K562 (cell line): ENCODE measurements at regions not wholly inside any gene's neighbourhood (a gene's known extent, or its start where the extent isn't known, plus 50 kb on each side); places are given as distances from the start of the nearest gene placed in this dataset.

Source experiments
- ATAC-seq: fragments of 200-7000 bp; cut with Tn5 transposase; 3 replicates; pipeline ENCODE4 v1.9.1; 2020; ENCODE audit warnings: moderate library complexity
- BruUV-seq: library from RNA; stranded (reverse); fragments of 400-500 nt; replicated peaks from 2 replicates; lab custom pipeline; 2021; lab: Mats Ljungman, UMichigan
- CTCF ChIA-PET: fragments of 300-600 bp; formaldehyde crosslinking; extraction: SDS; loops from one replicate; lab custom pipeline; 2021; ENCODE audit warnings: low intra/inter-chr PET ratio; lab: Yijun Ruan, JAX
- POLR2A ChIA-PET: fragments of 300-600, 350-650 bp; sonication (Branson Sonifier 250); formaldehyde crosslinking; extraction: SDS; loops from one replicate; lab custom pipeline; 2021; ENCODE audit warnings: antibody characterized with exemption, inconsistent platforms; lab: Yijun Ruan, JAX
- DNase-seq, 4 experiments: peaks; one replicate each; pipeline versions ENCODE4 v3.0.0 to v3.0.0-alpha.2; 2011 to 2018; ENCODE audit warnings: low spot score in 3 of 4, mixed read lengths in 3 of 4; ENCODE audit errors: extremely low read depth in 1 of 4
- FAIRE-seq: peaks from 2 replicates; lab custom pipeline; 2011; peaks lifted over from hg19 to GRCh38; lab: Jason Lieb, UNC
- H2AFZ ChIP-seq: 2 replicates; pipeline ENCODE4 v1.6.0; 2011; ENCODE audit warnings: low read depth, low read length, control low read depth, inconsistent platforms
- H3K27ac ChIP-seq: fragments of 200-600 bp; 3 replicates; pipeline ENCODE4 v1.8.0; 2011; ENCODE audit warnings: low read depth, mild to moderate bottlenecking, control low read depth, inconsistent platforms, low read length, moderate library complexity, mixed read lengths; ENCODE audit errors: extremely low read depth
- H3K27me3 ChIP-seq, 2 experiments: fragments of 300-600 bp in 1 of 2; 2 replicates in 1 of 2; 3 replicates in 1 of 2; pipeline versions ENCODE4 v1.6.0 to v1.8.0; 2011; ENCODE audit warnings: inconsistent platforms in 2 of 2, low read length in 2 of 2, mild to moderate bottlenecking in 1 of 2, mixed read lengths in 1 of 2, moderate library complexity in 1 of 2; ENCODE audit not compliant: control insufficient read depth in 2 of 2, insufficient read depth in 2 of 2
- H3K36me3 ChIP-seq: fragments of 300-600 bp; 3 replicates; pipeline ENCODE4 v1.8.0; 2011; ENCODE audit warnings: mild to moderate bottlenecking, low read length, inconsistent platforms; ENCODE audit not compliant: control insufficient read depth, insufficient read depth
- H3K4me1 ChIP-seq, 2 experiments: fragments of 200-600 bp in 1 of 2; replicated peaks in 1 of 2; 2 replicates in 1 of 2; 3 replicates in 1 of 2; pipeline versions ENCODE4 v1.5.1 to v1.8.0; 2011; ENCODE audit warnings: inconsistent platforms in 2 of 2, low read length in 2 of 2, mild to moderate bottlenecking in 1 of 2, mixed read lengths in 1 of 2, moderate library complexity in 1 of 2; ENCODE audit not compliant: control insufficient read depth in 2 of 2, insufficient read depth in 2 of 2
- H3K4me2 ChIP-seq: 2 replicates; pipeline ENCODE4 v1.6.1; 2011; ENCODE audit warnings: low read length, control low read depth, inconsistent platforms, mixed read lengths; ENCODE audit not compliant: insufficient read depth
- H3K4me3 ChIP-seq: fragments of 200-600 bp; sonication (generic), shearing (Covaris generic); 2 replicates; pipeline ENCODE4 v1.5.1; 2016; ENCODE audit warnings: control low read depth, inconsistent platforms
- H3K79me2 ChIP-seq: fragments of 200-600 bp; 3 replicates; pipeline ENCODE4 v1.8.0; 2011; ENCODE audit warnings: low read length, inconsistent platforms; ENCODE audit not compliant: control insufficient read depth, insufficient read depth
- H3K9ac ChIP-seq, 2 experiments: 2 replicates each; pipeline versions ENCODE4 v1.6.0 to v1.6.1; 2011; ENCODE audit warnings: low read depth in 2 of 2, low read length in 2 of 2, control low read depth in 1 of 2, inconsistent platforms in 1 of 2, mild to moderate bottlenecking in 1 of 2, mixed read lengths in 1 of 2; ENCODE audit not compliant: insufficient read depth in 1 of 2
- H3K9me1 ChIP-seq: one replicate; pipeline ENCODE4 v1.6.0; 2011; ENCODE audit warnings: inconsistent platforms, mild to moderate bottlenecking, low read length, moderate library complexity; ENCODE audit not compliant: control insufficient read depth, insufficient read depth
- H3K9me3 ChIP-seq: replicated peaks from 2 replicates; pipeline ENCODE4 v1.5.1; 2011; ENCODE audit warnings: low read depth, low read length, inconsistent platforms; ENCODE audit not compliant: control insufficient read depth, insufficient read depth
- H4K20me1 ChIP-seq: replicated peaks from 2 replicates; pipeline ENCODE4 v1.6.1; 2011; ENCODE audit warnings: low read length, inconsistent platforms, mixed read lengths; ENCODE audit not compliant: control insufficient read depth, insufficient read depth
- ASH1L ChIP-seq: fragments of 450-650 bp; IDR thresholded peaks from 2 replicates; pipeline ENCODE4 v1.6.1; 2018; ENCODE audit warnings: borderline replicate concordance, mild to moderate bottlenecking, low read depth; ENCODE audit not compliant: partially characterized antibody
- DEAF1 ChIP-seq: fragments of 450-650 bp; formaldehyde crosslinking; IDR thresholded peaks from 2 replicates; pipeline ENCODE4 v1.4.0; 2020; ENCODE audit warnings: mild to moderate bottlenecking, moderate library complexity
- MTF1 ChIP-seq: fragments of 250-450 bp; sonication (Bioruptor Pico); IDR thresholded peaks from 2 replicates; pipeline ENCODE4 v1.9.0; 2021; ENCODE audit warnings: moderate library complexity, mild to moderate bottlenecking, inconsistent platforms, borderline replicate concordance
- NKRF ChIP-seq: fragments of 450-650 bp; IDR thresholded peaks from 2 replicates; pipeline ENCODE4 v1.6.1; 2016; ENCODE audit warnings: borderline replicate concordance
- ZNF318 ChIP-seq, 2 experiments: fragments of 450-650 bp; IDR thresholded peaks; 2 replicates each; pipeline ENCODE4 v1.6.1; 2016; ENCODE audit warnings: mild to moderate bottlenecking in 2 of 2, borderline replicate concordance in 1 of 2, low read depth in 1 of 2, moderate library complexity in 1 of 2
- WGBS: fragments of 100-300 bp; shearing (Covaris generic); methylation state at CpG from one replicate; pipeline ENCODE4 v1.1.6; 2016; ENCODE audit warnings: low coverage, mixed read lengths; ENCODE audit not compliant: insufficient coverage; ENCODE audit errors: missing lambda C conversion rate; 5-methylcytosine and 5-hydroxymethylcytosine counted together
- in situ Hi-C: fragments of 300-500 bp; cut with MboI; formaldehyde crosslinking; loops from 4 replicates; pipeline ENCODE4 v1.15.0; 2018; ENCODE audit warnings: inconsistent platforms, mixed read lengths
- intact Hi-C: fragments of 100-400 bp; cut with micrococcal nuclease; formaldehyde crosslinking; loops from 2 replicates; pipeline ENCODE4 v1.14.2; 2022
- TF ChIP-seq, protein P1 (sequence below): fragments of 250-450 bp; sonication (Bioruptor Pico); IDR thresholded peaks from 2 replicates; pipeline ENCODE4 v1.5.0; 2021; ENCODE audit warnings: mild to moderate bottlenecking, borderline replicate concordance

DNA sequence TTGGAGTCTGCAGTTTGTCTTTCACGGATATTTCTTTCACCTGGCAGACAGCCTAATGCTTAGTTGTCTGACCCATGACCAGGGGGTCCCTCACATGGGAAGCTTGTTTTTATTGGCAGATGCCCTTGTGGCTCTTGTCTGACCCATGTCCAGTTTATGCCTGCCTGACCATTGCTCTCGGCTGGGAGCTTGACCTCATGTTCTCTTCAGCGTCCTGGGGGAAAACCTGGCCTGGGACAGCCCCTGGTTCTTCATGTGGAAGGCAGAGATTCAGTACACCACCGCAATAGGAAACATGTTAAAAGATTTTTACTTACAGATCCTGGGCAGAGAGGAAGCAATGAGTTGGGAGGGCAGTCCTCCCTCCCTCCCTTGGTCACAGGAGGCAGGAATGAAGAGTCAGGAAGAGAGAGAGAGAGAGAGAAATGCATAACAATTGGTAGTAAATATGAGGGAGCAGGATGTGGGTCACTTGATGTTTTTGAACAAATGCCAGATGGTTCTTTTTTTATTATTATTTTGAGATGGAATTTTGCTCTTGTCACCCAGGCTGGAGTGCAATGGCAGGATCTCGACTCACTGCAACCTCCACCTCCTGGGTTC is 302.7 kb upstream of the MYOCD start:
- Histone ChIP-seq H3K9ac (no peak overlapping the region), H2AFZ (no peak overlapping the region), H3K4me1 (no peaks in the 10 kb centered on the region), H3K9me3 (no peaks in the 10 kb centered on the region), H3K27me3 (no peaks in the 10 kb centered on the region), H3K4me3 (no peak overlapping the region), H3K36me3 (no peaks in the 10 kb centered on the region), H3K4me2 (no peak overlapping the region), H3K79me2 (no peaks in the 10 kb centered on the region), H4K20me1 (no peaks in the 10 kb centered on the region), H3K27ac (no peak overlapping the region), H3K9me1 (no peaks in the 10 kb centered on the region)
- FAIRE-seq (no peak), DNase-seq (no peak), ATAC-seq (no peak)
- intact Hi-C loops (no loop called here), in situ Hi-C loops (no loop called here)
- no TSS peak for BruUV-seq
- ChIA-PET POLR2A (interaction anchor here (0.7 kb wide), 1 partner anchor 372 kb away, joined by 3 read pairs; no protein-coding TSS in a partner anchor), CTCF (no interaction called here)
- WGBS, result 0% methylated on average over 4 of the region's 5 CpGs
- TF ChIP-seq ZNF318 (IDR thresholded peaks at IDR 0.05; ENCODE audit: borderline replicate concordance in 1 of 2, low read depth in 1 of 2) (no peak), NKRF (no peak), MTF1 (no peak), DEAF1 (no peak), ASH1L (no peak)
- TF ChIP-seq, protein P1, sequence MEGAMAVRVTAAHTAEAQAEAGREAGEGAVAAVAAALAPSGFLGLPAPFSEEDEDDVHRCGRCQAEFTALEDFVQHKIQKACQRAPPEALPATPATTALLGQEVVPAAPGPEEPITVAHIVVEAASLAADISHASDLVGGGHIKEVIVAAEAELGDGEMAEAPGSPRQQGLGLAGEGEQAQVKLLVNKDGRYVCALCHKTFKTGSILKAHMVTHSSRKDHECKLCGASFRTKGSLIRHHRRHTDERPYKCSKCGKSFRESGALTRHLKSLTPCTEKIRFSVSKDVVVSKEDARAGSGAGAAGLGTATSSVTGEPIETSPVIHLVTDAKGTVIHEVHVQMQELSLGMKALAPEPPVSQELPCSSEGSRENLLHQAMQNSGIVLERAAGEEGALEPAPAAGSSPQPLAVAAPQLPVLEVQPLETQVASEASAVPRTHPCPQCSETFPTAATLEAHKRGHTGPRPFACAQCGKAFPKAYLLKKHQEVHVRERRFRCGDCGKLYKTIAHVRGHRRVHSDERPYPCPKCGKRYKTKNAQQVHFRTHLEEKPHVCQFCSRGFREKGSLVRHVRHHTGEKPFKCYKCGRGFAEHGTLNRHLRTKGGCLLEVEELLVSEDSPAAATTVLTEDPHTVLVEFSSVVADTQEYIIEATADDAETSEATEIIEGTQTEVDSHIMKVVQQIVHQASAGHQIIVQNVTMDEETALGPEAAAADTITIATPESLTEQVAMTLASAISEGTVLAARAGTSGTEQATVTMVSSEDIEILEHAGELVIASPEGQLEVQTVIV, result no peak
